Lower lobe of right lung (tissue), 2 donors: ENCODE measurements at regions not wholly inside any gene's neighbourhood (a gene's known extent, or its start where the extent isn't known, plus 50 kb on each side); places are given as distances from the start of the nearest gene placed in this dataset.

Experiments
- ATAC-seq, 2 donors: fragments of 200-7000 bp; cut with Tn5 transposase; one replicate each; pipeline ENCODE4 v1.9.1; 2020 to 2022; ENCODE audit warnings: mild to moderate bottlenecking in 2 of 2, moderate library complexity in 2 of 2
- DNase-seq: peaks from one replicate; pipeline ENCODE4 v3.0.0-alpha.2; 2020
- H3K27ac ChIP-seq: fragments of 200-600 bp; one replicate; pipeline ENCODE4 v1.8.0; 2022
- H3K27me3 ChIP-seq: fragments of 200-600 bp; one replicate; pipeline ENCODE4 v1.8.0; 2022; ENCODE audit warnings: low read depth
- H3K36me3 ChIP-seq: fragments of 200-600 bp; one replicate; pipeline ENCODE4 v1.8.0; 2022; ENCODE audit warnings: mild to moderate bottlenecking
- H3K4me1 ChIP-seq: fragments of 200-600 bp; one replicate; pipeline ENCODE4 v1.8.0; 2022
- H3K4me3 ChIP-seq: fragments of 200-600 bp; one replicate; pipeline ENCODE4 v1.8.0; 2022; ENCODE audit warnings: mild to moderate bottlenecking
- H3K9me3 ChIP-seq: fragments of 200-600 bp; one replicate; pipeline ENCODE4 v1.8.0; 2022
- CTCF ChIP-seq: fragments of 200-600 bp; IDR thresholded peaks from one replicate; pipeline ENCODE4 v1.8.0; 2022; ENCODE audit warnings: antibody characterized with exemption, mild to moderate bottlenecking
- intact Hi-C: fragments of 100-400 bp; cut with DNase I; formaldehyde crosslinking; loops from one replicate; pipeline ENCODE4 v1.11.0; 2022
- donor health status: DM: no; HTN: yes; CAD: no; lungs with severe emphysema.

- Histone ChIP-seq H3K27me3 (no peaks in the 10 kb centered on the region), H3K4me3 (no peak overlapping the region), H3K27ac (no peak overlapping the region), H3K36me3 (no peaks in the 10 kb centered on the region), H3K9me3 (no peaks in the 10 kb centered on the region), H3K4me1 (no peaks in the 10 kb centered on the region)
- DNase-seq (no peak), ATAC-seq (no peak)
- intact Hi-C loops: no loop called here
- no peak for TF ChIP-seq CTCF
Measured at GRCh38 chr10:60508037-60508436, 118.4 kb upstream of the ANK3 start.

- Histone ChIP-seq H3K4me1 (no peaks in the 10 kb centered on the region), H3K36me3 (no peaks in the 10 kb centered on the region), H3K4me3 (no peak overlapping the region), H3K27ac (no peak overlapping the region), H3K27me3 (no peaks in the 10 kb centered on the region), H3K9me3 (no peaks in the 10 kb centered on the region)
- DNase-seq (no peak), ATAC-seq (no peak)
- intact Hi-C loops: no loop called here
- TF ChIP-seq CTCF: no peak
Measured at GRCh38 chr10:60502621-60503020, 112.9 kb upstream of the ANK3 start.

- no peak overlapping the region for H3K27ac ChIP-seq
- H3K27me3 ChIP-seq: no peaks in the 10 kb centered on the region
- no peak overlapping the region for H3K4me3 ChIP-seq
- H3K4me1 ChIP-seq: no peaks in the 10 kb centered on the region
- no peaks in the 10 kb centered on the region for H3K36me3 ChIP-seq
- H3K9me3 ChIP-seq: no peaks in the 10 kb centered on the region
- intact Hi-C loops: no loop called here
- ATAC-seq (no peak), DNase-seq (no peak)
- TF ChIP-seq CTCF: no peak
Measured at GRCh38 chr10:60498985-60499384, 109.3 kb upstream of the ANK3 start.

GRCh38 chr10:60497364-60497763 is 107.7 kb upstream of the ANK3 start:
- Histone ChIP-seq H3K27ac (no peak overlapping the region), H3K4me1 (no peaks in the 10 kb centered on the region), H3K36me3 (no peaks in the 10 kb centered on the region), H3K27me3 (no peaks in the 10 kb centered on the region), H3K9me3 (no peaks in the 10 kb centered on the region), H3K4me3 (no peak overlapping the region)
- intact Hi-C loops: no loop called here
- TF ChIP-seq CTCF: no peak
- ATAC-seq: no peak
- no peak for DNase-seq

GRCh38 chr10:60496181-60496580 is 106.5 kb upstream of the ANK3 start:
- DNase-seq (no peak), ATAC-seq (no peak)
- intact Hi-C loops: no loop called here
- Histone ChIP-seq H3K27ac (no peak overlapping the region), H3K4me3 (no peak overlapping the region), H3K27me3 (no peaks in the 10 kb centered on the region), H3K9me3 (no peaks in the 10 kb centered on the region), H3K4me1 (no peaks in the 10 kb centered on the region), H3K36me3 (no peaks in the 10 kb centered on the region)
- TF ChIP-seq CTCF: no peak
